Smooth muscle cell (in vitro differentiated cells): ENCODE measurements at regions not wholly inside any gene's neighbourhood (a gene's known extent, or its start where the extent isn't known, plus 50 kb on each side); places are given as distances from the start of the nearest gene placed in this dataset.

Source experiments
- DNase-seq: peaks from one replicate; lab custom pipeline; 2025; ENCODE audit not compliant: unreplicated experiment; lab: John Stamatoyannopoulos, UW
- H2AFZ ChIP-seq: fragments of 200-600 bp; sonication (generic); 2 replicates; pipeline ENCODE4 v1.6.0; 2016; ENCODE audit warnings: antibody characterized with exemption, low read depth, mild to moderate bottlenecking
- H3F3A ChIP-seq: fragments of 200-600 bp; sonication (generic); 2 replicates; pipeline ENCODE4 v1.6.0; 2017; ENCODE audit warnings: antibody characterized with exemption, low read depth
- H3K27ac ChIP-seq: fragments of 200-600 bp; sonication (generic); 2 replicates; pipeline ENCODE4 v1.5.1; 2016; ENCODE audit warnings: low read depth, mild to moderate bottlenecking
- H3K27me3 ChIP-seq: fragments of 200-600 bp; sonication (generic); 2 replicates; pipeline ENCODE4 v1.6.1; 2016; ENCODE audit warnings: low read depth, mild to moderate bottlenecking
- H3K36me3 ChIP-seq: fragments of 200-600 bp; sonication (generic); 2 replicates; pipeline ENCODE4 v1.5.1; 2016; ENCODE audit warnings: low read depth
- H3K4me1 ChIP-seq: fragments of 200-600 bp; sonication (generic); 2 replicates; pipeline ENCODE4 v1.5.1; 2016; ENCODE audit warnings: low read depth
- H3K4me2 ChIP-seq: fragments of 200-600 bp; sonication (generic); 2 replicates; pipeline ENCODE4 v1.6.0; 2016; ENCODE audit warnings: mild to moderate bottlenecking
- H3K4me3 ChIP-seq: fragments of 200-600 bp; sonication (generic); 2 replicates; pipeline ENCODE4 v1.5.1; 2016; ENCODE audit warnings: mild to moderate bottlenecking
- H3K79me2 ChIP-seq: fragments of 200-600 bp; sonication (generic); 2 replicates; pipeline ENCODE4 v1.6.0; 2016; ENCODE audit warnings: low read depth, mild to moderate bottlenecking
- H3K9ac ChIP-seq: fragments of 200-600 bp; sonication (generic); 2 replicates; pipeline ENCODE4 v1.6.0; 2016; ENCODE audit warnings: low read depth
- H3K9me3 ChIP-seq: fragments of 200-600 bp; sonication (generic); replicated peaks from 2 replicates; pipeline ENCODE4 v1.5.1; 2016; ENCODE audit warnings: low read depth
- H4K20me1 ChIP-seq: fragments of 200-600 bp; sonication (generic); 2 replicates; pipeline ENCODE4 v1.6.0; 2016; ENCODE audit warnings: low read depth
- CTCF ChIP-seq: fragments of 200-600 bp; sonication (generic); IDR thresholded peaks from 2 replicates; pipeline ENCODE4 v1.5.1; 2017; ENCODE audit warnings: borderline replicate concordance, mild to moderate bottlenecking, antibody characterized with exemption; ENCODE audit not compliant: insufficient read depth, poor library complexity, severe bottlenecking
- WGBS: methylation state at CpG from one replicate; pipeline ENCODE4 v1.1.7; 2016; ENCODE audit warnings: low lambda C conversion rate; 5-methylcytosine and 5-hydroxymethylcytosine counted together

- Histone ChIP-seq H2AFZ (no peak overlapping the region), H3K36me3 (no peaks in the 10 kb centered on the region), H3K27me3 (no peaks in the 10 kb centered on the region), H3K27ac (no peak overlapping the region), H3K9ac (no peak overlapping the region), H3K4me2 (no peak overlapping the region), H3K4me1 (no peaks in the 10 kb centered on the region), H3K79me2 (no peaks in the 10 kb centered on the region), H3K4me3 (no peak overlapping the region), H3K9me3 (no peaks in the 10 kb centered on the region), H3F3A (no peaks in the 10 kb centered on the region), H4K20me1 (no peaks in the 10 kb centered on the region)
- no peak for TF ChIP-seq CTCF
- no peak for DNase-seq
- WGBS, result 96% methylated on average over 3 of the region's 3 CpGs
Measured at GRCh38 chr12:78419513-78419912, 445.1 kb upstream of the SYT1 start.

GRCh38 chr12:78420991-78421390 lies 443.6 kb upstream of the SYT1 start:
- Histone ChIP-seq H3K36me3 (no peaks in the 10 kb centered on the region), H3K9me3 (no peaks in the 10 kb centered on the region), H3K4me2 (no peak overlapping the region), H3K27me3 (no peaks in the 10 kb centered on the region), H3K79me2 (no peaks in the 10 kb centered on the region), H3K9ac (no peak overlapping the region), H4K20me1 (no peaks in the 10 kb centered on the region), H2AFZ (peak overlapping the region; percentile 32), H3K4me1 (no peaks in the 10 kb centered on the region), H3K4me3 (no peak overlapping the region), H3K27ac (no peak overlapping the region), H3F3A (no peaks in the 10 kb centered on the region)
- DNase-seq, result no peak
- TF ChIP-seq CTCF, result no peak
- WGBS, result 67% methylated on average over 4 of the region's 4 CpGs

GRCh38 chr12:78430551-78430950 lies 434.0 kb upstream of the SYT1 start:
- Histone ChIP-seq H3K4me1 (no peaks in the 10 kb centered on the region), H3K79me2 (no peaks in the 10 kb centered on the region)

GRCh38 chr12:78431931-78432330 lies 432.6 kb upstream of the SYT1 start:
- no peak overlapping the region for H3K4me2 ChIP-seq
- no peak overlapping the region for H3K27ac ChIP-seq
- H3K79me2 ChIP-seq, result no peaks in the 10 kb centered on the region
- no peaks in the 10 kb centered on the region for H3K27me3 ChIP-seq
- no peak for TF ChIP-seq CTCF
- H3K4me3 ChIP-seq, result no peak overlapping the region
- H2AFZ ChIP-seq, result no peak overlapping the region
- no peaks in the 10 kb centered on the region for H4K20me1 ChIP-seq
- H3K36me3 ChIP-seq, result no peaks in the 10 kb centered on the region
- no peak for DNase-seq
- H3K9me3 ChIP-seq, result no peaks in the 10 kb centered on the region
- no peak overlapping the region for H3K9ac ChIP-seq
- H3F3A ChIP-seq, result no peaks in the 10 kb centered on the region
- no peaks in the 10 kb centered on the region for H3K4me1 ChIP-seq

More at GRCh38 chr12:78430551-78430950, 434.0 kb upstream of the SYT1 start:
- H3K9ac ChIP-seq, result no peak overlapping the region
- no peak for TF ChIP-seq CTCF
- H2AFZ ChIP-seq, result peak overlapping the region; percentile 36
- no peak overlapping the region for H3K4me2 ChIP-seq
- no peak overlapping the region for H3K27ac ChIP-seq
- H3K4me3 ChIP-seq, result no peak overlapping the region
- WGBS, result 44% methylated on average over 2 of the region's 2 CpGs
- no peaks in the 10 kb centered on the region for H3F3A ChIP-seq
- H3K36me3 ChIP-seq, result no peaks in the 10 kb centered on the region
- H3K9me3 ChIP-seq, result no peaks in the 10 kb centered on the region
- no peaks in the 10 kb centered on the region for H3K27me3 ChIP-seq
- DNase-seq, result no peak
- no peaks in the 10 kb centered on the region for H4K20me1 ChIP-seq
